ENCODE measurements at regions not wholly inside any gene's neighbourhood (a gene's known extent, or its start where the extent isn't known, plus 50 kb on each side); places are given as distances from the start of the nearest gene placed in this dataset.

- Histone ChIP-seq H3K36me3 (ENCODE audit: insufficient read depth, insufficient read length, low read length) (no peaks in the 10 kb centered on the region), H3K9ac (ENCODE audit: insufficient read length, low read depth) (no peak overlapping the region), H3K4me1 (ENCODE audit: insufficient read depth, insufficient read length) (no peaks in the 10 kb centered on the region), H3K4me3 (ENCODE audit: insufficient read length, low read depth) (no peak overlapping the region), H3K9me3 (ENCODE audit: insufficient read depth, low read length) (no peaks in the 10 kb centered on the region), H3K27me3 (ENCODE audit: insufficient read depth, insufficient read length) (no peaks in the 10 kb centered on the region)
- DNase-seq (ENCODE audit: low read depth, low spot score): no peak
- TF ChIP-seq ZNF274 (IDR thresholded peaks at IDR 0.05; ENCODE audit: low read depth, low read length) (no peak), YY1 (IDR thresholded peaks at IDR 0.05; ENCODE audit: insufficient read depth, insufficient read length) (no peak), SUZ12 (IDR thresholded peaks at IDR 0.05; ENCODE audit: extremely low read depth, insufficient read depth, insufficient read length) (no peak)
These were observed 535.1 kb downstream of the KCNA4 start for GRCh38 chr11:29481738-29482137.

- Histone ChIP-seq H3K4me3 (ENCODE audit: insufficient read length, low read depth) (no peak overlapping the region), H3K27me3 (ENCODE audit: insufficient read depth, insufficient read length) (no peaks in the 10 kb centered on the region), H3K36me3 (ENCODE audit: insufficient read depth, insufficient read length, low read length) (no peaks in the 10 kb centered on the region), H3K9me3 (ENCODE audit: insufficient read depth, low read length) (no peaks in the 10 kb centered on the region), H3K4me1 (ENCODE audit: insufficient read depth, insufficient read length) (no peaks in the 10 kb centered on the region), H3K9ac (ENCODE audit: insufficient read length, low read depth) (no peak overlapping the region)
- TF ChIP-seq SUZ12 (IDR thresholded peaks at IDR 0.05; ENCODE audit: extremely low read depth, insufficient read depth, insufficient read length): no peak
- no peak for TF ChIP-seq YY1 (IDR thresholded peaks at IDR 0.05; ENCODE audit: insufficient read depth, insufficient read length)
- no peak for TF ChIP-seq ZNF274 (IDR thresholded peaks at IDR 0.05; ENCODE audit: low read depth, low read length)
- DNase-seq (ENCODE audit: low read depth, low spot score): no peak
These were observed 535.8 kb downstream of the KCNA4 start for GRCh38 chr11:29480981-29481380.

GRCh38 chr11:29458252-29458651 is 558.6 kb downstream of the KCNA4 start:
- Histone ChIP-seq H3K27me3 (ENCODE audit: insufficient read depth, insufficient read length) (no peaks in the 10 kb centered on the region), H3K9ac (ENCODE audit: insufficient read length, low read depth) (no peak overlapping the region), H3K9me3 (ENCODE audit: insufficient read depth, low read length) (no peaks in the 10 kb centered on the region), H3K4me3 (ENCODE audit: insufficient read length, low read depth) (no peak overlapping the region), H3K36me3 (ENCODE audit: insufficient read depth, insufficient read length, low read length) (no peaks in the 10 kb centered on the region), H3K4me1 (ENCODE audit: insufficient read depth, insufficient read length) (no peaks in the 10 kb centered on the region)
- no peak for DNase-seq (ENCODE audit: low read depth, low spot score)
- no peak for TF ChIP-seq SUZ12 (IDR thresholded peaks at IDR 0.05; ENCODE audit: extremely low read depth, insufficient read depth, insufficient read length)
- TF ChIP-seq YY1 (IDR thresholded peaks at IDR 0.05; ENCODE audit: insufficient read depth, insufficient read length): no peak
- no peak for TF ChIP-seq ZNF274 (IDR thresholded peaks at IDR 0.05; ENCODE audit: low read depth, low read length)

GRCh38 chr11:29452146-29452545 is 564.7 kb downstream of the KCNA4 start:
- TF ChIP-seq YY1 (IDR thresholded peaks at IDR 0.05; ENCODE audit: insufficient read depth, insufficient read length) (no peak), ZNF274 (IDR thresholded peaks at IDR 0.05; ENCODE audit: low read depth, low read length) (no peak), SUZ12 (IDR thresholded peaks at IDR 0.05; ENCODE audit: extremely low read depth, insufficient read depth, insufficient read length) (no peak)
- DNase-seq (ENCODE audit: low read depth, low spot score): no peak
- H3K9ac ChIP-seq (ENCODE audit: insufficient read length, low read depth): no peak overlapping the region
- no peaks in the 10 kb centered on the region for H3K27me3 ChIP-seq (ENCODE audit: insufficient read depth, insufficient read length)
- H3K9me3 ChIP-seq (ENCODE audit: insufficient read depth, low read length): no peaks in the 10 kb centered on the region
- no peaks in the 10 kb centered on the region for H3K4me1 ChIP-seq (ENCODE audit: insufficient read depth, insufficient read length)
- H3K4me3 ChIP-seq (ENCODE audit: insufficient read length, low read depth): no peak overlapping the region
- H3K36me3 ChIP-seq (ENCODE audit: insufficient read depth, insufficient read length, low read length): no peaks in the 10 kb centered on the region

GRCh38 chr11:29449281-29450074 is 567.4 kb downstream of the KCNA4 start:
- no peak overlapping the region for H3K9ac ChIP-seq (ENCODE audit: insufficient read length, low read depth)
- no peak overlapping the region for H3K4me3 ChIP-seq (ENCODE audit: insufficient read length, low read depth)
- DNase-seq (ENCODE audit: low read depth, low spot score): no peak
- TF ChIP-seq ZNF274 (IDR thresholded peaks at IDR 0.05; ENCODE audit: low read depth, low read length): no peak
- no peak for TF ChIP-seq SUZ12 (IDR thresholded peaks at IDR 0.05; ENCODE audit: extremely low read depth, insufficient read depth, insufficient read length)
- no peak for TF ChIP-seq YY1 (IDR thresholded peaks at IDR 0.05; ENCODE audit: insufficient read depth, insufficient read length)
- no peaks in the 10 kb centered on the region for H3K4me1 ChIP-seq (ENCODE audit: insufficient read depth, insufficient read length)
- no peaks in the 10 kb centered on the region for H3K36me3 ChIP-seq (ENCODE audit: insufficient read depth, insufficient read length, low read length)
- H3K27me3 ChIP-seq (ENCODE audit: insufficient read depth, insufficient read length): no peaks in the 10 kb centered on the region
- H3K9me3 ChIP-seq (ENCODE audit: insufficient read depth, low read length): no peaks in the 10 kb centered on the region

- DNase-seq (ENCODE audit: low read depth, low spot score): no peak
- Histone ChIP-seq H3K4me3 (ENCODE audit: insufficient read length, low read depth) (no peak overlapping the region), H3K9me3 (ENCODE audit: insufficient read depth, low read length) (no peaks in the 10 kb centered on the region), H3K9ac (ENCODE audit: insufficient read length, low read depth) (no peak overlapping the region), H3K4me1 (ENCODE audit: insufficient read depth, insufficient read length) (no peaks in the 10 kb centered on the region), H3K36me3 (ENCODE audit: insufficient read depth, insufficient read length, low read length) (no peaks in the 10 kb centered on the region), H3K27me3 (ENCODE audit: insufficient read depth, insufficient read length) (no peaks in the 10 kb centered on the region)
- TF ChIP-seq ZNF274 (IDR thresholded peaks at IDR 0.05; ENCODE audit: low read depth, low read length) (no peak), YY1 (IDR thresholded peaks at IDR 0.05; ENCODE audit: insufficient read depth, insufficient read length) (no peak), SUZ12 (IDR thresholded peaks at IDR 0.05; ENCODE audit: extremely low read depth, insufficient read depth, insufficient read length) (no peak)
These were observed 568.5 kb downstream of the KCNA4 start for GRCh38 chr11:29448246-29448877.

GRCh38 chr11:29447821-29448220 is 569.0 kb downstream of the KCNA4 start:
- no peaks in the 10 kb centered on the region for H3K36me3 ChIP-seq (ENCODE audit: insufficient read depth, insufficient read length, low read length)
- no peak overlapping the region for H3K9ac ChIP-seq (ENCODE audit: insufficient read length, low read depth)
- TF ChIP-seq SUZ12 (IDR thresholded peaks at IDR 0.05; ENCODE audit: extremely low read depth, insufficient read depth, insufficient read length): no peak
- no peak for DNase-seq (ENCODE audit: low read depth, low spot score)
- no peaks in the 10 kb centered on the region for H3K27me3 ChIP-seq (ENCODE audit: insufficient read depth, insufficient read length)
- no peaks in the 10 kb centered on the region for H3K9me3 ChIP-seq (ENCODE audit: insufficient read depth, low read length)
- H3K4me1 ChIP-seq (ENCODE audit: insufficient read depth, insufficient read length): no peaks in the 10 kb centered on the region
- H3K4me3 ChIP-seq (ENCODE audit: insufficient read length, low read depth): no peak overlapping the region

All from NT2/D1 (cell line).